Activated T-cell treated with anti-CD3 and anti-CD28 coated beads for 24 hours (primary cell): ENCODE measurements at regions not wholly inside any gene's neighbourhood (a gene's known extent, or its start where the extent isn't known, plus 50 kb on each side); places are given as distances from the start of the nearest gene placed in this dataset.
A peak's percentile ranks its signal among the peaks of the same experiment; 100 is the strongest.
"Not testable (repeated sequence)": the region's sequence is repeated elsewhere in the genome, so short reads cannot be mapped to it uniquely, and the experiment has no call there.

Experiments
- DNase-seq: peaks from one replicate; pipeline ENCODE4 v3.0.0-alpha.2; 2020; ENCODE audit warnings: low read depth

- peak; percentile 86 for DNase-seq
These were observed 93.0 kb downstream of the CRLF3 start for GRCh38 chr17:30731210-30732132.

- not testable (repeated sequence) for DNase-seq
These were observed 93.7 kb downstream of the CRLF3 start for GRCh38 chr17:30730837-30731209.

GRCh38 chr17:30730171-30730836 is 94.2 kb downstream of the CRLF3 start:
- DNase-seq, result not testable (repeated sequence)

- not testable (repeated sequence) for DNase-seq
These were observed 94.9 kb downstream of the CRLF3 start for GRCh38 chr17:30729471-30730170.

GRCh38 chr17:30727517-30727916 is 97.0 kb downstream of the CRLF3 start:
- DNase-seq, result not testable (repeated sequence)

GRCh38 chr17:30726734-30727133 is 97.8 kb downstream of the CRLF3 start:
- DNase-seq, result not testable (repeated sequence)

GRCh38 chr17:30726310-30726709 is 98.2 kb downstream of the CRLF3 start:
- DNase-seq, result not testable (repeated sequence)

- DNase-seq, result not testable (repeated sequence)
These were observed 100.3 kb downstream of the CRLF3 start for GRCh38 chr17:30724034-30724650.

- not testable (repeated sequence) for DNase-seq
These were observed 102.2 kb downstream of the CRLF3 start for GRCh38 chr17:30722114-30722780.

GRCh38 chr17:30720971-30721370 is 103.5 kb downstream of the CRLF3 start:
- not testable (repeated sequence) for DNase-seq

GRCh38 chr17:30720013-30720471 is 104.5 kb downstream of the CRLF3 start:
- no peak for DNase-seq

GRCh38 chr17:30719131-30719973 is 105.1 kb downstream of the CRLF3 start:
- peak; percentile 57 for DNase-seq

- not testable (repeated sequence) for DNase-seq
These were observed 105.8 kb downstream of the CRLF3 start for GRCh38 chr17:30718691-30719090.

- DNase-seq, result not testable (repeated sequence)
These were observed 106.4 kb downstream of the CRLF3 start for GRCh38 chr17:30718099-30718447.

GRCh38 chr17:30717291-30718098 is 107.0 kb downstream of the CRLF3 start:
- no peak for DNase-seq

- no peak for DNase-seq
These were observed 107.8 kb downstream of the CRLF3 start for GRCh38 chr17:30716461-30717290.

- peak; percentile 23 for DNase-seq
These were observed 109.5 kb downstream of the CRLF3 start for GRCh38 chr17:30714825-30715622.

GRCh38 chr17:30713805-30714204 is 110.7 kb downstream of the CRLF3 start:
- DNase-seq, result not testable (repeated sequence)
